ENCODE measurements at regions not wholly inside any gene's neighbourhood (a gene's known extent, or its start where the extent isn't known, plus 50 kb on each side); places are given as distances from the start of the nearest gene placed in this dataset.

DNA sequence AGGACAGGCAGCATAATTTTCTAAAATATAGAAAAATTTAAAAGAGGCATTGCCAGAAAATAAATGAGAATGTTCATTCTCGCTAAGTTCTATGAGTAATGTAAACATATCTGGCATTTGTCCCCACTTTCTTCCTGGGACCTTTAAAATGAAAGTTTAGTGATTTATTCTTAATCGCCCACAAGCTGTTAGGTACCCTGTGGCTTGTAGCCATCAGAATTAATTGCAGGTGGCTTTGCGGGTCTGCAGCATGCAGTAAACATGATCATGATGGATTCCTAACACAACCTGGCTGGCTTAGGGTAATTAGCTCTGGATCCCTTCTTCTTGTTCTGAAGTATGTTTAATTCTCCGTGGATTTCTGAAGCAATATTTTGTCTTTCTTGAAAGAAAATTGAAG is 103.5 kb upstream of the FRMD6 start:
- DNase-seq, result peak in 1 of 2 experiments; percentile 20

- DNase-seq, result no peak
Observed at GRCh38 chr14:51550636-51551035, 101.1 kb upstream of the FRMD6 start.

DNA sequence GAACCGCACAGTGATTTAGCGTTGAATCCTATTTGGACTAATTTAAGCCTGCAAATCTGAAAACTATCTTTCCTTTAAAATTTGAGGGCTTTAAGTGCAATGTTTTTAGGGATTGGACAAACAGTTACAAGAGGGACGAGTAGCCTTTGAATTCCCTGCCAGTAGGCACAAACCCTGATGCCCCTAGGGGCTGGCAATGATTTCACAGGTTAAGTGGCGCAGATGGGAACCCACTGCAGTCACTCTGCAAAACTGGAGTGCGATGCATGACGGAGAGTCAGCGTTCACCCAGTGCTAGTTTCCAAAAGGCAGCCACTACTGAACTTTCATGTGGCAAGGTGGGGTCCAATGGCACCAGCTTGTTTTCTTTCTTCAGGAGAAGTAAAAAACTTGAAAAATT is 99.4 kb upstream of the FRMD6 start:
- DNase-seq, result no peak

DNA sequence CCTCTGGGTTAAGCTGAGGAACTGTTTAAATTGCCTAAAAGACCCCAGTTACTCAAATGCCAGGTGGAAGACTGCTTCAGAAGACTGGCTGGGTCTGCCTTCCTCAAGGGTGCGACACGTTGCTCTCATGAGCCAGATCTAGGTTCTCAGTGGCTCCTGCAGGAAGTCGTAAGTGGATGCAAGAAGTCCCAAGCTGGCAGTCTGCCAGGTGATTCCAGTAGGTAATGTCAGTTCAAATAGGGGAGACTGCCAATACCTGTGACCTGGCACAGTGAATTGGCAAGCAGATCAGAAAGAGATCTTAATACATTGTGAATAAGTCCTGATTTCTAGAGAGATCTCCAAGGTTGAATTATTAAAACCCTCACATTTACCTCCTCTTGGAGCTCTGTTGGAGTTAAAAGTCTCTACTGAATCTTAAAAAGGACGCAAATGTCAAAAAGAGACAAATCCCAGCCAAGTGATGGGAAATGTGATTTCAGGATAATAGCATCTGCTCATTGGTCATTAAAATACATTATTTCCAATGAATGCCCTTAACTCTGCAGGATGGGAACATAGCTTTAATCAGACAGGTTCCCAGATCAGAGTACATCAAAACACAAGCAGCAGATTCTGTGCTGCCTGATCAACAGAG is 98.8 kb upstream of the FRMD6 start:
- DNase-seq, result peak in 1 of 2 experiments; percentile 68

DNA sequence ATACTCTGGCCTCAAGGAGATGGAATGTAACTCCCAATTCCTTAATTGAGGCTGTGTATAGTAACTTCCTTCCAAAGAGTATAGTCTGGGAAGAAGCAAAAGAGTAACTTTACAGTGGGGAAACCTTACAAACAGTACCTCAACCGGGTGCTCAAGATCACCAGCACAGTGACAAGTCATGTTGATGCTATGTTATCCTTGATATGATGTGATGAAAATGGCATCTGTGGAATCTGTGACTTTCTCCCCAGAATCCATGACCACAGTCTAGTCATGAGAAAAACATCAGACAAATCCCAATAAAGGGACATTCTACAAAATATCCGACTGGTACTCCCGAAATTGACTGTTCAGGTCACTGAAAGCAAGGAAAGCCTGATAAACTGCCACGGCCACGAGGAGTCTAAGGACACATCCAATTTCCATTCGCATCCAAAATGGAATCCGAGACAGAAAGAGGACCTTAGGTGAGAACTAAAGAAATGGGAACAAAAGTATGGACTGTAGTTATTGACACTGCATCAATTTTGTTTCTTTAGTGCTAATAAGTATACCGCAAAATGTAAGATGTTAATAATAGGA is 97.3 kb upstream of the FRMD6 start:
- no peak for DNase-seq

- DNase-seq, result peak in 1 of 2 experiments; percentile 40
Observed at GRCh38 chr14:51554953-51555352, 96.8 kb upstream of the FRMD6 start.

- no peak for DNase-seq
Observed at GRCh38 chr14:51561141-51561540, 90.6 kb upstream of the FRMD6 start.

DNA sequence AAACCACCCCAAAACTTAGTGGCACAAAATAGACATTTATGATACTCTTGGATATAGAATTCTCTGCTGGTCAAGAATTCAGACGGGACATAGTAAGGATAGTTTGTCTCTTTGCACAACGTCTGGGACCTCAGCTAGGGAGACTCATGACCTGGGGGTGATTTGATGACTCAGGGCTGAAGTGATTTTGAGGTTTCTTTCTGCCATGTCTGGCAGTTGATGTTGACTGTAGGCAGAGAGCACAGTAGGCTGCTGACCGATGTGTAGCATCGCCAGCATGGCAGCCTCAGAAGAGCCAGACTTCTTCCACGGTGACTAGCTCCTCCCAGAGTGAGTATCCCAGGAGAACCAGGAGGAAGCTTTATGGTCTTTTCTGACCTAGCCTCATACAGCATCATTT is 88.9 kb upstream of the FRMD6 start:
- DNase-seq, result no peak

DNA sequence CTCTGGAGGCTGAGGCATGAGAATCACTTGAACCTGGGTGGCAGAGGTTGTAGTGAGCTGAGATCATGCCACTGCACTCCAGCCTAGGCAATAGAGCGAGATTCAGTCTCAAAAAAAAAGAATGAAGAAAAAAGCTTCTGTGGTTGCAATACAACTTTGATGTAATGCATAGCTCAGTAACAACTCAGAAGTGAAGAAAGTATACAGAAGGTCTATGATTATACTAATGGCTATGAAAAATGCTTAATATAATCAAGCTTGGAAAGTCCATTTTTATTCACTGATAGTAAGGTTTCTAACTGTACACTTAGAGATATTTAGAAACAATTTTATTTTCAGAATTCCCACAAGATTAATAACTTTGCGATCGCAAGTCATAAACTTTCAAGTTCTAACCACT is 88.2 kb upstream of the FRMD6 start:
- DNase-seq, result no peak

DNA sequence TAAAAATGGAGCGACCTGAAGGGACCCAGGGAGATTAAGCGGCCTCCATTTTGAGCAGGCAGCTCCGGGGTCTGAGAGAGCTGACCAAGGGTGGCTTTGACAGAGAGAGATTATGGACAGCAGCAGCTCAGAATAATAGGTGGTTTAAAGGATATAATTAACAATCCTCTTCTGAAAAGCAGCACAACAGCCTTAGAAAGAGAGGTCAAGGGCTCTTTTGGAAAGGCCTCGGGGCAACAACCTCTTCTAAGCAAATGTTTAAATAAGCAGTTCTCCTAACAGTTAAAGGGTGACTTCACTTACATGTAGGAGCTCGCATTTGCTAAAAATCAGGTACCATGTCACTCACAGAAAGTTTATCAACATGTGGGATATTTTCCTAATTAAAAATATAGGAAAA is 87.2 kb upstream of the FRMD6 start:
- DNase-seq, result no peak

DNA sequence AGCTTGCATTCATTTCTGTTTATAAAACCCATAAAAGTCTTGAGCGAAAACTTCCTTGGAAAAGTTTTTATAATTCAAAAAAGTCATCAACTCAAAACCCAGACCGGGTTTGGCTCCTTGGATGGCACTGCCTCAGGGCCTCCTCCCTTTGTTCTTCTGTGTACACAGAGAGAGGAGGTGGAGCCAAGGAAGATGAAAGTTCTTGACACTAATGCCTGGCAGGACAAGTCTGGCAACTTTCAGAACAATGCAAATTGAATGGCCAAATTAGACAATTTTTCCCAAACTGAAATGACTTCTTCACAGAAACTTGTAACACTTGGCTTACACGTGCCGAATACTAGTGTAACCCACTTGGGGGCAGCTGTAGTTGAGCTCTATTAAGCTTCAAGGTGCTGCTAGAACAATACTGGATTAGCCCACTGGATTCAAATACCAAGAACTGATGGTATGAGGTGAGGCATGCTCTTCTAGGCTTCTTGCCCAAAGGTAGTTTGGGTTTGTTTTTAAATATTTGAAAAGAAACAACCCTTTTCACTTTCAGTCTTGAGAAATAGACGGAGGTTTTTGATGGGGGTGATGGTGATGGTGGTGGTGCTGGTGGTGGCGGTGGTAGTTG is 86.6 kb upstream of the FRMD6 start:
- DNase-seq, result no peak

- no peak for DNase-seq
Observed at GRCh38 chr14:51566831-51567582, 84.7 kb upstream of the FRMD6 start.

GRCh38 chr14:51568366-51568765 is 83.3 kb upstream of the FRMD6 start:
- DNase-seq, result no peak

- no peak for DNase-seq
Observed at GRCh38 chr14:51573607-51574006, 78.1 kb upstream of the FRMD6 start.

GRCh38 chr14:51574009-51574408 is 77.7 kb upstream of the FRMD6 start:
- no peak for DNase-seq

- no peak for DNase-seq
Observed at GRCh38 chr14:51575349-51576116, 76.2 kb upstream of the FRMD6 start.

- DNase-seq, result no peak
Observed at GRCh38 chr14:51576117-51576430, 75.6 kb upstream of the FRMD6 start.

DNA sequence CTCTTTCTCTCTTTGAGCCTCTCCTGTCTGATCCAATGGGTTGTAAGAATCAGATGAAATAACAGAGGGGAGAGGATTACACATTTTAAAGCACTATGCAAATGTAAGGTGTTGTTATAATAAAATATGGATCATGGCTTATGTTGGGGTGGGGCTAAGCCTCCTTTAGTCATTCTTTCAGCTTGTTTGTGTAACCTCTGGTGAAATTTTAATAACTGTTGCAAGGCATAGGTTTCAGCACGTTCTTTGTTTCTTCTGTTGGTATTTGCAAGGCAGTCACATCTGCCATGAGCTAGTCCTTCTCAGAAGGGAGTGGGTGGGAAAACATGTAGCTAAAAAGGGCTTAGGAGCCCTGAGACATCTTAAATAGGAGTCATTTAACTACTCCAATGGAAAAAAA is 74.8 kb upstream of the FRMD6 start:
- no peak for DNase-seq

GRCh38 chr14:51578853-51579252 is 72.9 kb upstream of the FRMD6 start:
- DNase-seq, result no peak

DNA sequence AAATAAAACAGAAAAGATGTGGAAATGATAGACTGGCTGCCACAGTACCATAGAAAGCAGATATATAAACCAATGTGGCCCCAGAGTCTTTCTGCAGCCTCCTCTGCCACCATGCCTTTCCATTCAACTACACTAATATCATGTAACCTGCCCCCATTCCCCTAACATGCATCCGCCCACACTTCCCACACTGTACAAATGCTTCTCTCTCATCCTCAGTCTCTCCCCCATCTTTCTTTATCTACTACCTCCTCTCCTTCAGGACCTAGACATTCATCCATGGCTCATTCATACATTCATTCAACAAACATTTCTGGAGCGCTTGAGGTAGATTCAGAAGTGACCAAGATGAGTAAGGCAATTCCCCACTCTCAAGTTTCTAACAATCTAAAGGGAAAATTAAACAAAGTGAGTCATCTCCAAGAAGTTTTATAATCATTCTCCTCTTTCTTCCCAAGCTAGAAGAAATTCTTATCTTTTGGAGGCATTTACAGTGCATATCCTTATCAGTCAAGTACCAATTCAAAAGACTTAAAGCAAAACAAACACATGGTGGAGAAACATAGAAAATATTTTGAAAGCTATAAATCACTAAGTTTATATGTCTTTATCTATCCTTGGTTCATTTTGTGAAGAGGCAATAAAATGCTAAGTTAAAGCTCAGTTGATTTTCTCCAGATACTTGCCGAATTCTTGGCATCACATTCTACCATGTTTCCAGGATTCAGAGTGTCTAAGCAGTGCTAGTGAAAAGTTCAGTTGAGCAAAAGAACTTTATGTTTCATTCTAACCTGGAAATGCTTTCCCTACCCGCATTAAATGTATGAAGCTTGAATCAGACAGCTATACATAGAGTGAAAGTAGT is 70.5 kb upstream of the FRMD6 start:
- DNase-seq, result no peak

DNA sequence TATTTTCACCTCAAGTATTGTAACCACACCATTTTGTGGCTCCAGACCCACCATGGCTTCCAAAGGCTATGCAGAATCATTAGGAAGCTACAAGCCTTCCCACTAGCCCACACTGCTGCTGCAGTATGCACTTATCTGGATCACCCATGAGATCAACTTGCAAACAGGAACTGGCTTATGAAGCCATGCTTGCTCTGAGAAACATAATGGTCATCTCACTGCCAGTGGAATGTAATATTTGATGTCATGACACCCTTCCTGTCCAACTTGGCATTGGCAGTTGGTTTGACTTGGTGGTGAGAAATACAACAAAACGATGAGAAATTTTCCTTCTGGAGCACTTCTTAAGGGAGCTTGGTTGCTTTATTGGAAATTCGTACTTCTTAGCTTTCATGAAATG is 69.3 kb upstream of the FRMD6 start:
- DNase-seq, result no peak

GRCh38 chr14:51585055-51585454 is 66.7 kb upstream of the FRMD6 start:
- DNase-seq, result no peak

Measured in NCI-H446 (cell line).